IPS DF 19.7 (cell line): ENCODE measurements at regions not wholly inside any gene's neighbourhood (a gene's known extent, or its start where the extent isn't known, plus 50 kb on each side); places are given as distances from the start of the nearest gene placed in this dataset.
A peak's percentile ranks its signal among the peaks of the same experiment; 100 is the strongest.
"Not testable (repeated sequence)": the region's sequence is repeated elsewhere in the genome, so short reads cannot be mapped to it uniquely, and the experiment has no call there.

Experiments
- DNase-seq: peaks from one replicate; pipeline ENCODE4 v3.0.0-alpha.2; 2013; ENCODE audit warnings: low read depth, low spot score

- no peak for DNase-seq
Observed at GRCh38 chr11:93032580-93032979, 63.1 kb downstream of the MTNR1B start.

- no peak for DNase-seq
Observed at GRCh38 chr11:93033093-93033492, 63.6 kb downstream of the MTNR1B start.

- DNase-seq = no peak
Observed at GRCh38 chr11:93034031-93034722, 64.7 kb downstream of the MTNR1B start.

- no peak for DNase-seq
Observed at GRCh38 chr11:93034723-93035039, 65.2 kb downstream of the MTNR1B start.

GRCh38 chr11:93038521-93038920, 69.1 kb downstream of the MTNR1B start:
- no peak for DNase-seq

GRCh38 chr11:93039531-93040240, 70.2 kb downstream of the MTNR1B start:
- DNase-seq = no peak

- no peak for DNase-seq
Observed at GRCh38 chr11:93041682-93042081, 72.2 kb downstream of the MTNR1B start.

GRCh38 chr11:93043186-93043585, 73.7 kb downstream of the MTNR1B start:
- not testable (repeated sequence) for DNase-seq

GRCh38 chr11:93049740-93050139, 80.3 kb downstream of the MTNR1B start:
- DNase-seq = no peak

- DNase-seq = no peak
Observed at GRCh38 chr11:93051186-93051585, 81.7 kb downstream of the MTNR1B start.

GRCh38 chr11:93053864-93054263, 84.4 kb downstream of the MTNR1B start:
- no peak for DNase-seq

- DNase-seq = no peak
Observed at GRCh38 chr11:93054279-93054678, 84.8 kb downstream of the MTNR1B start.

- DNase-seq = no peak
Observed at GRCh38 chr11:93054881-93055280, 85.4 kb downstream of the MTNR1B start.

- no peak for DNase-seq
Observed at GRCh38 chr11:93059117-93059957, 89.9 kb downstream of the MTNR1B start.

GRCh38 chr11:93063086-93063485, 93.6 kb downstream of the MTNR1B start:
- no peak for DNase-seq

GRCh38 chr11:93065074-93065674, 95.7 kb downstream of the MTNR1B start:
- DNase-seq = not testable (repeated sequence)

GRCh38 chr11:93067881-93068390, 98.5 kb downstream of the MTNR1B start:
- DNase-seq = no peak

GRCh38 chr11:93072229-93072914, 102.9 kb downstream of the MTNR1B start:
- peak; percentile 40 for DNase-seq

GRCh38 chr11:93073026-93073425, 103.6 kb downstream of the MTNR1B start:
- DNase-seq = peak; percentile 61

GRCh38 chr11:93073508-93074280, 104.2 kb downstream of the MTNR1B start:
- DNase-seq = no peak

- DNase-seq = no peak
Observed at GRCh38 chr11:93074352-93074751, 104.9 kb downstream of the MTNR1B start.
